ENCODE measurements at regions not wholly inside any gene's neighbourhood (a gene's known extent, or its start where the extent isn't known, plus 50 kb on each side); places are given as distances from the start of the nearest gene placed in this dataset.
A peak's percentile ranks its signal among the peaks of the same experiment; 100 is the strongest.

- Histone ChIP-seq H3K4me3 (replicated peaks in 1 of 3; ENCODE audit: insufficient read depth in 1 of 3, low read depth in 2 of 3, low read length in 3 of 3) (no peak overlapping the region), H3K36me3 (replicated peaks in 1 of 2; ENCODE audit: control insufficient read depth in 1 of 2, insufficient read depth in 2 of 2, low read length in 2 of 2) (no peaks in the 10 kb centered on the region), H3K27ac (ENCODE audit: extremely low read length, insufficient read depth, low read length) (no peak overlapping the region), H4K20me1 (ENCODE audit: insufficient read depth, low read length) (no peaks in the 10 kb centered on the region), H3K4me2 (ENCODE audit: low read depth, low read length) (no peak overlapping the region), H3K27me3 (ENCODE audit: control insufficient read depth in 1 of 2, insufficient read depth in 2 of 2, low read length in 2 of 2) (peaks cover 0 to under 1% of the 10 kb centered on the region in 2 experiments; a peak in 1 of 5 replicates), H3K4me1 (ENCODE audit: insufficient read depth, low read length) (peaks cover 17% of the 10 kb centered on the region), H2AFZ (ENCODE audit: low read length) (no peak overlapping the region), H3K9me3 (ENCODE audit: low read length) (no peaks in the 10 kb centered on the region), H3K79me2 (ENCODE audit: insufficient read depth, low read length) (no peaks in the 10 kb centered on the region), H3K9ac (ENCODE audit: insufficient read depth, low read depth, low read length) (no peak overlapping the region)
- ATAC-seq (no peak), DNase-seq (ENCODE audit: low spot score) (no peak), FAIRE-seq (no peak)
- intact Hi-C loops (cut with micrococcal nuclease; ENCODE audit: unreplicated experiment) = no loop called here
- no peak for TF ChIP-seq NCOA1 (CRISPR knock-in tag; IDR thresholded peaks at IDR 0.05)
- BruUV-seq (replicated peaks) = no TSS peak
- CTCF ChIA-PET (ENCODE audit: low intra/inter-chr PET ratio, low total read pairs) = no interaction called here
- in situ Hi-C loops (cut with HindIII; ENCODE audit: extremely low pct_ligation_motif_present, low pct_unique_long_range_greater_than_20kb) = no loop called here
- WGBS (ENCODE audit: low lambda C conversion rate) = 50% methylated on average over 1 of the region's 1 CpG
- POLR2A ChIA-PET = no interaction called here
Measured at GRCh38 chr1:169024800-169025271, 81.7 kb upstream of the ATP1B1 start.

GRCh38 chr1:169025412-169025811 is 81.1 kb upstream of the ATP1B1 start:
- Histone ChIP-seq H4K20me1 (ENCODE audit: insufficient read depth, low read length) (no peaks in the 10 kb centered on the region), H3K4me2 (ENCODE audit: low read depth, low read length) (no peak overlapping the region), H3K9me3 (ENCODE audit: low read length) (no peaks in the 10 kb centered on the region), H3K4me1 (ENCODE audit: insufficient read depth, low read length) (peaks cover 17% of the 10 kb centered on the region), H3K36me3 (replicated peaks in 1 of 2; ENCODE audit: control insufficient read depth in 1 of 2, insufficient read depth in 2 of 2, low read length in 2 of 2) (no peaks in the 10 kb centered on the region), H3K27ac (ENCODE audit: extremely low read length, insufficient read depth, low read length) (no peak overlapping the region), H3K9ac (ENCODE audit: insufficient read depth, low read depth, low read length) (no peak overlapping the region), H3K27me3 (ENCODE audit: control insufficient read depth in 1 of 2, insufficient read depth in 2 of 2, low read length in 2 of 2) (no peaks in the 10 kb centered on the region; a peak in 1 of 5 replicates), H2AFZ (ENCODE audit: low read length) (no peak overlapping the region), H3K79me2 (ENCODE audit: insufficient read depth, low read length) (no peaks in the 10 kb centered on the region), H3K4me3 (replicated peaks in 1 of 3; ENCODE audit: insufficient read depth in 1 of 3, low read depth in 2 of 3, low read length in 3 of 3) (no peak overlapping the region)
- no peak for TF ChIP-seq ZNF101 (CRISPR knock-in tag; IDR thresholded peaks at IDR 0.05; ENCODE audit: borderline replicate concordance, low read depth)
- TF ChIP-seq FOXO4 (CRISPR knock-in tag; conservative IDR thresholded peaks at IDR 0.05) = no peak
- no peak for TF ChIP-seq TFE3 (CRISPR knock-in tag; IDR thresholded peaks at IDR 0.05)
- no peak for TF ChIP-seq ZNF768 (CRISPR knock-in tag; IDR thresholded peaks at IDR 0.05)
- no peak for TF ChIP-seq SMAD1 (CRISPR knock-in tag; IDR thresholded peaks at IDR 0.05; ENCODE audit: borderline replicate concordance, low read depth)
- TF ChIP-seq ZNF570 (CRISPR knock-in tag; IDR thresholded peaks at IDR 0.05; ENCODE audit: borderline replicate concordance) = no peak
- TF ChIP-seq SKIL (CRISPR knock-in tag; IDR thresholded peaks at IDR 0.05; ENCODE audit: borderline replicate concordance) = no peak
- TF ChIP-seq MAFK (conservative IDR thresholded peaks at IDR 0.05 in 1 of 2, IDR thresholded peaks at IDR 0.05 in 1 of 2; ENCODE audit: low read length in 2 of 2) = 0 out of 4 replicates have a peak, but pooled peaks of 1 of the 2 experiments have one; percentile 8
- no peak for TF ChIP-seq ZNF883 (CRISPR knock-in tag; IDR thresholded peaks at IDR 0.05; ENCODE audit: not compliant biosample characterization)
- POLR2A ChIA-PET = no interaction called here
- 100% methylated on average over 1 of the region's 1 CpG for WGBS (ENCODE audit: low lambda C conversion rate)
- no peak for FAIRE-seq
- CTCF ChIA-PET (ENCODE audit: low intra/inter-chr PET ratio, low total read pairs) = no interaction called here
- in situ Hi-C loops (cut with HindIII; ENCODE audit: extremely low pct_ligation_motif_present, low pct_unique_long_range_greater_than_20kb) (no loop called here), intact Hi-C loops (cut with micrococcal nuclease; ENCODE audit: unreplicated experiment) (no loop called here)
- ATAC-seq = no peak
- no TSS peak for BruUV-seq (replicated peaks)
- no peak for DNase-seq (ENCODE audit: low spot score)
